HG02642 (cell line): ENCODE measurements at regions not wholly inside any gene's neighbourhood (a gene's known extent, or its start where the extent isn't known, plus 50 kb on each side); places are given as distances from the start of the nearest gene placed in this dataset.

ENCODE experiments used
- ATAC-seq: cut with Tn5 transposase; IDR thresholded peaks from one replicate; pipeline ENCODE4 v1.9.1; 2021; ENCODE audit warnings: mild to moderate bottlenecking; ENCODE audit not compliant: unreplicated experiment, poor library complexity

GRCh38 chr10:130573446-130573845 lies 437.3 kb downstream of the GLRX3 start:
- ATAC-seq: no peak

- no peak for ATAC-seq
Observed at GRCh38 chr10:130575756-130576285, 439.6 kb downstream of the GLRX3 start.

GRCh38 chr10:130576427-130576826 lies 440.2 kb downstream of the GLRX3 start:
- ATAC-seq: no peak

- no peak for ATAC-seq
Observed at GRCh38 chr10:130577039-130577438, 440.8 kb downstream of the GLRX3 start.

GRCh38 chr10:130578532-130579289 lies 442.5 kb downstream of the GLRX3 start:
- ATAC-seq: no peak

- ATAC-seq: no peak
Observed at GRCh38 chr10:130579913-130580312, 443.7 kb downstream of the GLRX3 start.

GRCh38 chr10:130580975-130581374 lies 444.8 kb downstream of the GLRX3 start:
- ATAC-seq: no peak

- ATAC-seq: no peak
Observed at GRCh38 chr10:130587718-130588117, 451.5 kb downstream of the GLRX3 start.

- no peak for ATAC-seq
Observed at GRCh38 chr10:130606001-130606405, 469.8 kb downstream of the GLRX3 start.

- ATAC-seq: no peak
Observed at GRCh38 chr10:130607366-130607765, 471.2 kb downstream of the GLRX3 start.

GRCh38 chr10:130611239-130611638 lies 475.0 kb downstream of the GLRX3 start:
- ATAC-seq: no peak

GRCh38 chr10:130615457-130615856 lies 479.3 kb downstream of the GLRX3 start:
- no peak for ATAC-seq

- no peak for ATAC-seq
Observed at GRCh38 chr10:130617985-130618384, 481.8 kb downstream of the GLRX3 start.

- no peak for ATAC-seq
Observed at GRCh38 chr10:130618647-130619046, 482.5 kb downstream of the GLRX3 start.

GRCh38 chr10:130621231-130621775 lies 485.1 kb downstream of the GLRX3 start:
- no peak for ATAC-seq

- no peak for ATAC-seq
Observed at GRCh38 chr10:130623680-130624267, 487.6 kb downstream of the GLRX3 start.

- no peak for ATAC-seq
Observed at GRCh38 chr10:130627346-130628045, 491.3 kb downstream of the GLRX3 start.

GRCh38 chr10:130630135-130630534 lies 493.9 kb downstream of the GLRX3 start:
- ATAC-seq: no peak

GRCh38 chr10:130631142-130632096 lies 495.2 kb downstream of the GLRX3 start:
- no peak for ATAC-seq

- no peak for ATAC-seq
Observed at GRCh38 chr10:130634816-130635215, 498.6 kb downstream of the GLRX3 start.
